EL (cell line): ENCODE measurements at regions not wholly inside any gene's neighbourhood (a gene's known extent, or its start where the extent isn't known, plus 50 kb on each side); places are given as distances from the start of the nearest gene placed in this dataset.
"Not testable (repeated sequence)": the region's sequence is repeated elsewhere in the genome, so short reads cannot be mapped to it uniquely, and the experiment has no call there.

Source experiments
- DNase-seq: peaks from one replicate; pipeline ENCODE4 v3.0.0-alpha.2; 2016

DNA sequence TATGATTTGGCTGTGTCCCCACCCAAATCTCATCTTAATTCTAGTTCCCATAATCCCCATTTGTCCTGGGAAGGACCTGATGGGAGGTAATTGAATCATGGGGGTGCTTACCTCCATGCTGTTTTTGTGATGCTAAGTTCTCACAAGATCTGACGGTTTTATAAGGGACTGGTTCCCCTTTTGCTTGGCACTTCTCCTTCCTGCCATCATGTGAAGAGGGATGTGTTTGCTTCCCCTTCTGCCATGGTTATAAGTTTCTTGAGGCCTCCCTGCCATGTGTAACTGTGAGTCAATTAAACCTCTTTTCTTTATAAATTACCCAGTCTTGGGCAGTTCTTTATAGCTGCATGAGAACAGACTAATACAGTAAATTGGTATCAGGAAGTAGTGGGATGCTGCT lies 114.1 kb downstream of the ZNF648 start:
- no peak for DNase-seq

DNA sequence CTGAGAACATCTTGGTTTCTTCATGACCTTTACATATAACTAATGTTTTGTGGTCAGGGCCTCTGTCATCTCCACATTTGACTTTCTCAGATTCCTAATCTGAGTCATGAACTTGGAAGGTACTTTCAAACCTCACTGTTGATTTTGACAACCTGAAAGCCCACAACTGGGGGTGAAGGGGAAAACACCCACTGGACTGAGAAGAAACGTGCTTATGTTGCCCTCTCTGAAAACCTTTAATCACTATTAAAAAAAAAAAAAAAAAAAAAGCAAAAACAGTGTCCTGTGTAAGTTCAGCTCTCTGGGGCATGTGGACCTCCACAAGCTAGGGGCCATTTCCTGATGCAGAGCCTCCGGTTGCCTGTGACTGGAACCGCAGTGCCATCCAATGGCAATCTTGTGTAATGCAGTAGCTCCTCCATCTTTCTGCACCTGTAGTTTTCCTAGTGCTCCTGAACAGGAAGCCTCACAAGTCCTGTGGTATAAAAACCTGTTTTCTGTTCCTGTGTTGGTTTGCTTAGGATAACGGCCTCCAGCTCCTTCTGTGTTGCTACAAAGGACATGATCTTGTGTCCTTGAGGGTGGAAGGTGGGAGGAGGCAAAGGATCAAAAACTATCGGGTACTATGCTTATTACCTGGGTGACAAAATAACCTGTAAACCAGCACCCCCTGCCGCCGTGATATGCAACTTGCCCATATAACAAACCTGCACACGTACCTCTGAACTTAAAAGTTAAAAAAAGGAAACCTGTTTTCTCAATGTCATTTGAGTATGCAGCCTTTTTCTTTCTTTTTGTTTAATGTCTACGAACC lies 124.5 kb downstream of the ZNF648 start:
- DNase-seq, result peak; percentile 15

DNA sequence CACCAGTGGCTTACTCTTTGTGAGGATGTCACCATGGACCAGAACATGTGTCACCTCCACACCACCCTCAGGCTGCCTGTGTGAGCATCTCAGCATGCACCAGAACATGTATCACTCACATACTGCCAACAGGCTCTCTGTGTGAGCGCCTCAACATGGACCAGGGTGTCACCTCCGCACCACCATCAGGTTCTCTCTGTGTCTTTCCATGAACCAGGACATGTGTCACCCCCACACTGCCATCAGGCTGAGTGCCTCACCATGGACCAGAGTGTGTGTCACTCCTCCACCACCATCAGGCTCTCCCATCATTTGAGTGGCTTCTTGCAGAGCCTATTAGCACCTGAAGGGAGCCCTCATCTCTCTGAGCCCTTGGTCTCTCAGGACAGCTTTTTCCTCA lies 125.2 kb downstream of the ZNF648 start:
- no peak for DNase-seq

DNA sequence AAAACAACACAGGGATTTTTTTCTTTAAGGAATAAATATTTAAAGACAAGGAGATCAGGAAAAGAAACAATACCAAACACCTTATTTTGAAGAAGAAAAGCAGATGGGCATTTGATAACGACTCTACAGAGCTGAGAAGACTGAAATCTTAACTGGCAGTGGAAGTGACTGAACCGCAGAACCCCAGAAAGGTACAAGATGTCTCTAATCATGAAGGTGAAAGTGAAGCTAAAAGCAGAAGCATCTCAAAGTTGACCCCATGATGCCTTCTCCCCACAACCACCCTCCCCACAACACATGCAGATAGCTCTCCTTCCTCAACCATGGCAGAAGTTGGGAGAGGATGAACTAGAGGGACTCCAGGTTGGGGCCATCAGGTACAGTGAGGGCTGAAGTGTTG lies 129.6 kb downstream of the ZNF648 start:
- no peak for DNase-seq

DNA sequence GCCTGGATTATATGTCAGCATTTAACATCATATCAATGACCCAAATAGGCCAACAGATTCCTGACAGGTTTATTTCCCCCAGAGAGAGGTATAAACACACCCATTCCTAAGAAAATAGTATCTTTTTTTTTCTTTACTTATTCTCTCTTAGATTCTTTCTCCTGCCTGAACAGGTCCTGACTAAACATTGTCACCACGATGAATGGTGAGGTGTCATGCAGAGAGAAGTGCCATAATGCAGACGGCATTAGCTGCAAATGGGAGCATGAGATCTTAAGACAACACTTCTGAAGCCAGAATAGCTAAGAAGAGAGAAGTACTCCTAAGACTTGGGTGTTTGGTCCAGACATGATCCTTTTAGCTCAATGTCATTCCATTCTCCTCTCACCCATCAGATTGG lies 131.3 kb downstream of the ZNF648 start:
- DNase-seq, result no peak

DNA sequence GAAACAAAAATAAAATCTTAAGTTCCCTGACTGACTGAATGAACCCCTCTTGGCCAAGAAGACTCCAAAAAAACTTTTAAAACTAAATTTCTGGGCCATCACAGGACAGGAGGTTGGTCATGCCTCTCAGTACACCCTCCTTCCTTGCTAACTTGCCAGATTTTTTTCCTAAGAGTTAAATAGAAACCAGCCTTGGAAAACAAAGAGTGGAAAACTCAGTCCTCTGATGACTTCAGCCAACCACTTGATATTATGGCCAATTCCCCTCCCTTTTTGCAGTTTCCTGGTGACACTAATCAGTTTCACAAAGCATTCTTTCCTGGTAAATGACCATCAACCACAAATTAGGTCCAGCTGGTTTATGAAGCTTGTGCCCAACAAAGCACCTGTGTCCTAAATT lies 134.8 kb downstream of the ZNF648 start:
- DNase-seq, result no peak

DNA sequence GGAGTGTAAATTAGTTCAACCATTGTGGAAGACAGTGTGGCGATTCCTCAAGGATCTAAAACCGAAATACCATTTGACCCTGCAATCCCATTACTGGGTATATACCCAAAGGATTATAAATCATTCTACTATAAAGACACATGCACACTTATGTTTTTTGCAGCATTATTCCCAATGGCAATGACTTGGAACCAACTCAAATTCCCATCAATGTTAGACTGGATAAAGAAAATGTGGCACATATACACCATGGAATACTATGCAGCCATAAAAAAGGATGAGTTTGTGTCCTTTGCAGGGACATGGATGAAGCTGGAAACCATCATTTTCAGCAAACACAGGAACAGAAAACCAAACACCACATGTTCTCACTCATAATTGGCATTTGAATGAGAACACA lies 137.5 kb downstream of the ZNF648 start:
- DNase-seq, result not testable (repeated sequence)

DNA sequence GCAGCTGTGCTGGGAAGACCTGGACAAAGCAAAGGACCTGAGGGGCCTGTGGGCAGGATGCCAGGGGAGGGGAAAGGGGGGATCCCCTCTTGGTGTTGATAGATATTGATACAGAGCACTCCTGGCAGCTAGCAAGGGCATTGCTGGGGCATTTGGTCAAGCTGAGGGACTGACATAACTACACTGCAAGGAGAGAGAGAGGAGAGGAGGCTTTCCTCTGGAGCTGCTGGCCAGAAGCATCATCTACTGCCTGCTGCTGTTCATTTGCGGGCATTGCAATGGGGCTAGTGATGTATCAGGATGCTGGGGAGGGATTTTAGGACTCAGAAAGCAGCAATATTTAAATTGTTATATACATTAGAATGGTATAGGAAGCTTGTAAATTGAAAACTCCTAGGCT lies 142.0 kb downstream of the ZNF648 start:
- no peak for DNase-seq

DNA sequence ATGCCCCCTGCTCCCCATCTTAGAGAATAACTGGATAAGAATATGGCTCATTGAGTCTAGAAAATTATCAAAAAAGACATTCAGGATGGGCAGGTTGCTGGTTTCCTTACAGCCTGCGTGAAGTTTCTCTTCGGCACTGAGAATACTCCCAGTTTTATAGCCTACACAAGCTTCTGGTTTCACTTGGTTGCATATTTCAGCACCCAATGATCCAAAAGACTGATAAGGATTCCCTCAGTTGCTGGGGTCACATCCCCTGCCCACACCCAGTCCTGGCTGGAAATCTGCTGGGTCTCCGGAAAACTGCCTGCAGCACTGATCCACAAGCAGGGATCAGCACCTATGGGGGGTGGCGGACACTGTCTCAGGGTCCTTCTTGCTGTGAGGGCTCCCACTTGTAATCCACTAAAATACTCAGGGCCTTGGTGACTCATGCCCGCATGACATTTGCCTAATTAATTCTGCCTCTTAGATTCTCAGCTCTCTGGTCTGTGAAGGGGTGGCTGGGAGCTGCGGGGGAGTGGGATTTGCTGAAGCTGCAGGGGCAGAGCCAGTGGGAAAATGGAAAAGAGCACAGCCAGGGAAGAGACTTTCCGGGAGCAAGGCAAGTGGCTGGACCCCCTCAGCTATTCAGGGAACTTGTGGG lies 142.5 kb downstream of the ZNF648 start:
- no peak for DNase-seq

DNA sequence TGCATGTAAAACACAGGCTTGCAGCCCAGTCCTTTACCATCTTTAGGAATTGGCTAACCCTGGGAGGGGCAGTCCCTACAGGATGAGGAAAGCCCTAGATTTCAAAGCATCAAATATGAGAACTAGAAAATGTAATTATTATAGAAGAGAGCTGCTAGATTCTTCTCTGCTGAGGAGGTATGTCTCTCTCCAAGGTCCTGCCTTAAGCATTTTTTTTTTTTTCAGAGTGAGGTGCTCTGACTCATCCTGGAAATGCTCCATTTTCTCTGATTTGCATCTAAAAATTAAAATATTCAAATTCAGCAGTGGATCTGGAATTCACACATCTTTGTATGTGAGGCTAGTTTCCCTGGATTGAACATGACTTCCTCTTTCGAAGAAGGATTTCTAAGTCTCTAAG lies 149.8 kb downstream of the ZNF648 start:
- no peak for DNase-seq

DNA sequence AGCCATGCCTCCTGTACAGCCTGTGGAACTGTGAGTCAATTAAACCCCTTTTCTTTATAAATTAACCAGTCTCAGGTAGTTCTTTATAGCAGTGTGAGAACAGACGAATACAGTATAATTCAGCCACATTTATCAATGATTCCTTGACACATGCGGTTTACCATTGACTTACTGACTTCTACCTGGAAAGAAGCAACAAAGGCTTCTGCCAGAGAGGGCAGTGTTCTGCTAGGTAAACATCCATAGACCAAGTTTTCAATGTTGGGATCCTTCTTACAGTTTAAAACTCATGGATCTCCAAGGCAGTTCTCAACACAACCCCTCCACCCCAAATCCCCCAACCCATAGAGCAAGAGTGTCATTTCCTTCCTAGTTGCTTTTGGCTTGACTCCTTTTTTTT lies 150.6 kb downstream of the ZNF648 start:
- no peak for DNase-seq

DNA sequence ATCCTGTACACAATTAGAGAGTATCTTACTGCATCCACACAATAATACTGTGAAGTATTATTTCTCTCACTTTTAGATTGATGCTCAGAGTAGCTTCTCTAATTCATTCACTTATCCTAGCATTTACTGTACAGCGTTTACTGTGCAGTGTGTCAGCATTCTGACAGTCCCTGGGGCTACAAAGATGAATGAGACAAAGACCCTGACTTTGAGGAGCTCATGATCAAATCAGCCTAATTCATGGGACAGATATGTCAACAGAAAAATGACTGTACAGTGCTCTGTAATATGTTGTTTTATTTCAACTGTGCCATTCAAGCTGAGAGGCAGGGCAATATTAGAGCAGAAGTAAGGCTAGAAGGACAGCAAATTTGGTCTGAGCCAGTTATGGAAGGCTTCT lies 152.5 kb downstream of the ZNF648 start:
- no peak for DNase-seq

DNA sequence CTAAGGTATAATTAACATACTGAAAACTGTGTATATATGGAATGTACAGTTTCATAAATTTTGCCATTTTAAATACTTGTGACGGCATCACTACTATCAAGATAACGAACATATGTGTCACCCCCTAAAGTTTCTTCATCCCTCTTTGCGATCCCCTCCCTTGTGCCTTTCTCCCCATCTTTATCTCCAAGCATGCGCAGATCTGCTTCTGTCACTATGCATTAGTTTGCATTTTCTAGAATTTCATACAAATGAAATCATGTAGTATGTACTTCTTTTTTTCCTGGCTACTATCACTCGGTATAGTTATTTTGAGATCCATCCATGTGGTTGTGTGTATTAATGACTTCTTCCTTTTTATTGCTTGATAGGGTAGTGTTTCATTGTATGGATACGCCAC lies 154.9 kb downstream of the ZNF648 start:
- no peak for DNase-seq

DNA sequence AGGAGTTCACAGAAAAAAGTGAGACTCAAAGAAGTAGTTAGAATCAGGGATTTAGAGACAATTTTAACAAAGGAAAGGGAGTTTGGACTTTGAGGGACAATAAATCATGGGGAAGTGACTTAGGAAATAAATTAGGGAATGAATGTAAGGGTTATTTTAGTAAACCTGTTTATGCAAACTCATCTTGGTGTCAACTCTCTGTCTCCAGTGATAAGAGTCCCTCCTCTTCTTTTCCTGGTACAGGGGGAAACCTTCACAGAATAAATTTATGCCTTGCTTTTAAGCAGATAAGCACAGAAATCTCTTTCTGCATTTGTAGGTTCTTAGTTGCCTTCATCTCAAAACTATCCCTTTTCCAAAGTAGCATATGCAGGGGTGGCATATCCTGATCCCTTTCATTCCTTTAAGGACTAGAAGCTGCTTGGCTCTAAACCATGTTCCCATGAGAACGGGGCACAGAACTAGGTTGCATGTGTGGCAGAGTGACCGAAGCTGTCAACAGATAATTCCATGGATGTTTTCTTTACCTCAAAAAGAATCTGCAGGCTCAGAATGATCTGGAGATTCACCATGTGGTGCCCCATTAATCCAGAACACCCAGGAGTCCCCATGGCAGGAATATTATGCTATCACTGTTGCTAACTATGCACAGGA lies 155.4 kb downstream of the ZNF648 start:
- DNase-seq, result no peak

DNA sequence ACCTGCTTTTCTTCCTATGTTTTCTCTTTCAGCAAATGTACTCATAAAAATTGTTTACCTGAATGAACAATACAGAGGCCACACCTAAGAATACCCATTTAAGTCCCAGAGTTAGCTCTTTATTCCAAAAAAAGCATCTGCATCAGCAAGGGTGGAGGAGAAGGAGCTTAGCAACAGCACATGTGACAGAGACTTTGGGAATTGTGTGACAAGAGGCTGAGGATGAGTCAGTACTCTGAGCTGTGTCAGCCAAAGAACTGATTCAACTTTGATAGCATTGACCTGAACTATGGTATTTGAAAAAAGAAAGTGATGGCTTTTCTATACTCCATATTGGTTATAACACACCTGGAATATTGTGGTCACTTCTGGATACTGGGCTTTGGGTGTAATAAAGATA lies 162.7 kb downstream of the ZNF648 start:
- DNase-seq, result no peak

DNA sequence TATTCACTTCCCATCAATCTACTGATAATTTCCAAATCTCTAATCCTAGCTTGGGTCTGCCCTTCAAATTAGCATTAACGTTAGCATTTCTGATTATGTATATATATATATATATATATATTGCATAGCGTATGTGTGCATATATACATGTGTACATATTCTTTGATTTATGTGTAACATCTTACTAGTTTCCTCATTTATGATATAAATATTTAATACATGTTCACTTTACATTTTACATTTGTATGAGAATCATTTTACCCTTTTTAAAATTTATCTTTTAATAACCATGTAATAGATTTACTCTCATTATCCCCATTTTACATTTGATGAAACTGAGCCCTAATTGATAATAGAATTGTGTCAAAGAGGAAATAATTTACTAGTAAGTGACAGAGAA lies 164.7 kb downstream of the ZNF648 start:
- DNase-seq, result no peak

DNA sequence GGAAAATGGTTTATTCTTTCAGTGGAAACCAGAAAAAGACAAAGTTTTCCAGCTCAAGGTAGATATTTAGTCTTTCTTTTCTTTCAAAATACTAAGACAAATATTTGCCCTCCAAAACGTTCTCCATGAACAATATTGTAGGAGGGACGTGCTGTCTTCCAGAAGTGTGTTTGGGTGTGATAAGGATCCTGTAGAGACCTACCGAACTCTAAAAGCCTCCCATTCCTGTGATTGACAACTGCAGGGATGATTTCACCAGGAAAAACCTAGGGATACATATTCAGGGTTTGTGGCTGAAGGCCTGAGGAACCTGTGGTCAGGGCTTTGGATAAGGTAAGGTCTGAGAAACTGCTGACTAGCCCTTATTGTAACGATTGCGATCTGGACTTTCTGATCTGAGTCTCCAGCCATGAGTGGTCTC lies 167.1 kb downstream of the ZNF648 start:
- DNase-seq, result no peak

DNA sequence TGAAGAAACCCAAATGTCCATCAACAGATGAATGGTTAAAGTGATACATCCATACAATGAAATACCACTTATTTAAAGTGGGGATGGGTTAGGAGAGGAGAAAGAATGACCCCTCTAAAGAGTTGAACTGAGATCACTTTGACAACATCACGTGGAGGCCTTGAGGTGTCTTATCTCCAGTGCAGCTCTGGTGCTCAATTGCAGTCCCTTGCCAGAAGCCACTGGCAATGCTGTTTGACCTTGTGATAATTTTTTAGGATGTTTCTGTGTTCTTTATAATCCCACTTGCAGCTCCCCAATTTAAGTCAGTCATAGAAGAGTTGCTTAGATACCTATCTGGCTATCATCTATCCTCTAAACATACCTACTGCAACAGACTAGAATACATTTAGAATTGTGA lies 167.6 kb downstream of the ZNF648 start:
- no peak for DNase-seq

DNA sequence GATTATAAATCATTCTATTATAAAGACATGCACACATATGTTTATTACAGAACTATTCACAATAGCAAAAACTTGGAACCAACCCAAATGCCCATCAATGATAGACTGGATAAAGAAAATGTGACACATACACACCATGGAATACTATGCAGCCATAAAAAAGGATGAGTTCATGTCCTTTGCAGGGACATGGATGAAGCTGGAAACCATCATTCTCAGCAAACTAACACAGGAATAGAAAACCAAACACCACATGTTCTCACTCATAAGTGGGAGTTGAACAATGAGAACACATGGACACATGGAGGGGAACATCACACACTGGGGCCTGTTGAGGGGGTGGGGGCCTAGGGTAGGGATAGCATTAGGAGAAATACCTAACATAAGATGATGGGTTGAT lies 168.4 kb downstream of the ZNF648 start:
- not testable (repeated sequence) for DNase-seq

DNA sequence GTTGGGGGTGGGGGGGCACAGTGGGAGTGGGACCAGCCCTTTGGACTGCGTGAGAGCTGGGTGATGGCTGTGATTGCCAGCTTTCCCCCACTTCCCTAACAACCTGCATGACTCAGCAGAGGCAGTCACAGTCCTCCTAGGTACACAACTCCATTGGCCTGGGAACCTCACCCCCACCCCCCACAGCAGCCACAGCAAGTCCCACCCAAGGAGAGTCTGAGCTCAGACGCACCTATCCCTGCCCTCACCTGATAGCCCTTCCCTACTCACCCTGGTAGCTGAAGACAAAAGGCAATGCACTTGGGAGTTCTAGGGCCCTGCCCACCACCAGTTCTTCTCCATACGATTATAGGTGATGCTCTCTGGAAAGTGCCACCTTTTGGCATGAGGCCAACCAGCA lies 188.9 kb downstream of the ZNF648 start:
- no peak for DNase-seq

DNA sequence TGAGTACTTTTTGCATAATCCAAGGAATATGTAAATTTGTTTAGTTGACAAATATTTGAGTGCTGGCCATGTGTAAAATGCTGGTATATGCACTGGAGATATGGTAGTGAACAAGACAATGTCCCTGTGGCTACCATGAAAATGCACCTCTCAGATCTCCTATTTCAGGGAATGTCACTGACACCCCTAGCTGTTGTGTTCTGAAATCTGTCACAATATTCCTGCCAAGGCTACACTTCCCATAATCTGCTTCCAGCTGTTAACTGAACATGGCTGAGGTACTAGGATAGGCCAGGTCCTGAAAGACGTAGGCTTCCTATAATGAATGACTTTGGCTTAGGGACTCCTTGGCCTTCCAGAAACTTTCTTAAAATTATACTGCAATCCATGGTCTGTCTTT lies 197.8 kb downstream of the ZNF648 start:
- DNase-seq, result no peak

DNA sequence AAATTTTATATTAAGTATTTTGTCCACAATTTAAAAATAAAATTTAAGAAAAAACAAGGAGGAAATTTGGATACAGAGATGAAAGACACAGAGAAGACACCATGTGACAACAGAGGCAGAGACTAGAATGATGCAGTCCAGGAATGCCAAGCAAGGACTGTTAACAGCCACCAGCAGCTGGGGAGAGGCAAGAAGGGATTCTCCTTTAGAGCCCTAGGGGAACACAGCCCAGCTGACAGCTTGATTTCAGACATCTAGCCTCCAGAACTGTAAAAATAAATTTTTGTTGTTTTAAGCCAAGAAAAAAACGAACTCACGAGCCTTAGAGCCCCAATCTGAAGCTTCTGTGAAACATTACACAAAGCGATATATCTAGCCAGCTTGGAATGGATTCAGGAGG lies 198.5 kb downstream of the ZNF648 start:
- DNase-seq, result no peak

DNA sequence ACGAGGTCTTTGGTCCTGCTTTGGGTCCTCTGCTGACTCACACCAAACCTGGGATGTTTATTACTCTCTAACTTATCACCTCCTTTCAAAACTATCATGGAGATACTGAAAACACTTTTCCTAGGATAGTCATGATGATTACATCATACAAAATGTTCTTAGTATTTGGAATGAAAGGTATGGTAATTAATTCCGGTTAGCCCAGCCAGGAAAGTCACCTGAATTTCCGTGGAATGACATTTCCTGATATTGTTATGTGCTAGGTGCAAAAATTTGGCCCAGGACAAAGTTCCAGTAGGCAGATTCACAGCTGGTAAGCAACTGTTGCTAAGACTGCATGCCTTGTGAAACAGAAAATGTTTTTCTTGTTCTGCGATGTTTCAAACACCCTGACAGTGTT lies 203.4 kb downstream of the ZNF648 start:
- no peak for DNase-seq
